ENCODE measurements at regions not wholly inside any gene's neighbourhood (a gene's known extent, or its start where the extent isn't known, plus 50 kb on each side); places are given as distances from the start of the nearest gene placed in this dataset.

DNA sequence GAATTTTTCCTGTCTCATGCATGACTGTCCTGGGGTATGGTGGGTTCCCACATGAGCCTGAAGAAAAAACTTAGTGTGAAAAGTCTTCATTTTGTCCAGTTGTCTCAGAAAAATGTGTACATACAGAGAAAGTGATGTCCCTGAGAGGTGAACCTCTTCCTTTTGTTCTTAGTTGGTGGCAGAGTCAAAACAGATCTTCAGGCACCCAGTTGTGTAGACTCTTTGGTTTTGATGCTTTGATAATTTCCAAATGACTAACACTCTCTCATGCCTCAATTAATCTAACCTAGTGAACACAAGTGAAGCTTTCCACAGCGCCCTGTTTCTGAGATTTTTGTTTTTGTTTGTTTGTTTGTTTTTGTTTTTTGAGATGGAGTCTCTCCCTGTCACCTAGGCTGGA is 273.5 kb downstream of the PIK3C3 start:
- H3K9me3 ChIP-seq, result no peaks in the 10 kb centered on the region
- DNase-seq, result no peak
- TF ChIP-seq, protein P1, sequence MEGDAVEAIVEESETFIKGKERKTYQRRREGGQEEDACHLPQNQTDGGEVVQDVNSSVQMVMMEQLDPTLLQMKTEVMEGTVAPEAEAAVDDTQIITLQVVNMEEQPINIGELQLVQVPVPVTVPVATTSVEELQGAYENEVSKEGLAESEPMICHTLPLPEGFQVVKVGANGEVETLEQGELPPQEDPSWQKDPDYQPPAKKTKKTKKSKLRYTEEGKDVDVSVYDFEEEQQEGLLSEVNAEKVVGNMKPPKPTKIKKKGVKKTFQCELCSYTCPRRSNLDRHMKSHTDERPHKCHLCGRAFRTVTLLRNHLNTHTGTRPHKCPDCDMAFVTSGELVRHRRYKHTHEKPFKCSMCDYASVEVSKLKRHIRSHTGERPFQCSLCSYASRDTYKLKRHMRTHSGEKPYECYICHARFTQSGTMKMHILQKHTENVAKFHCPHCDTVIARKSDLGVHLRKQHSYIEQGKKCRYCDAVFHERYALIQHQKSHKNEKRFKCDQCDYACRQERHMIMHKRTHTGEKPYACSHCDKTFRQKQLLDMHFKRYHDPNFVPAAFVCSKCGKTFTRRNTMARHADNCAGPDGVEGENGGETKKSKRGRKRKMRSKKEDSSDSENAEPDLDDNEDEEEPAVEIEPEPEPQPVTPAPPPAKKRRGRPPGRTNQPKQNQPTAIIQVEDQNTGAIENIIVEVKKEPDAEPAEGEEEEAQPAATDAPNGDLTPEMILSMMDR (IDR thresholded peaks at IDR 0.05; ENCODE audit: low read depth, low read length), result no peak
- H3K4me3 ChIP-seq (ENCODE audit: low read depth, low read length), result no peak overlapping the region
- H3K27me3 ChIP-seq, result no peaks in the 10 kb centered on the region
- H3K4me1 ChIP-seq, result no peaks in the 10 kb centered on the region
- no peaks in the 10 kb centered on the region for H3K36me3 ChIP-seq

DNA sequence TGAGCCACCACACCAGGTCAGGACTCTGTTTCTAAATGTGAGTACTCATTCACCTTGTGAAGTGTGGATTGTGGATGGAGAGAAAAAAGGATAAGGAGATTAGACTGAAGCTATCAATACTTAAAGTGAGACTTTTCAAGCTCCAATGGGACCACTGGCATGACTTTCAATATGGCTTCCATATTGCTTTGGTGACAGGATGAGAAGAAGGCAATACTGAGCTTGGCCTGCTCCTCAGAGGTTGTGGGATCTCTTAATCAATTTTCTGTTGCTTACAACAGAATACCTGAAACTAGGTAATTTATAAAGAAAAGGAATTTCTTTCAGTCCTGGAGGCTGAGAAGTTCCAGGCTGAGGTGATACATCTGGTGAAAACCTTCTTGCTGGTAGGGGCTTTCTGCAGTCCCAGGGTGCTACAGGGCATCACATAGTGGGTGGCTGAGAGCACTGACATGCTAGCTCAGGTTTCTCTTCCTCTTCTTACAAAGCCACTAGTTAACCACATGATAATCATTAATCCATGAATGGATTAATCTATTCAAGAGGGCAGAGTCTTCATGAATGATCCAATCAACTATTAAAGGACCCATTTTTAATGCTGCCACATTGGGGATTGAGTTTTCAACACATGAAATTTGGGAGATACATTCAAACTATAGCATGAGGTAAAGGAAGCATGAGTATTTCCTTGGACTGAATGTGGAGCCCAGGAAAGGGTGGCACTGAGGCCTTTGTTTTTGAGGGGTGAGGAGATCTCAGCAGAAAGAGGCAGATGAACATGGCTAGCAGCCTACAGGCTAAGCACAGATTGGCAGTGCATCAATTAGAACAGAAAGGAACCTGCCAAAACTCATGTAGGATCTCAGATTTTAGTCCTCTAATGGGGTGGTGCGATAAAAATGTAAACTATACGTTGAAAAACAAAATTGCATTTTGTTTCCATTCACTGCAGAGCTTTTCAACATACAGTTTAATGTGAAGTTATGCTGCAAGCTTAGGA is 274.5 kb downstream of the PIK3C3 start:
- H3K27me3 ChIP-seq, result no peaks in the 10 kb centered on the region
- DNase-seq, result no peak
- no peaks in the 10 kb centered on the region for H3K4me1 ChIP-seq
- TF ChIP-seq, protein P1 (IDR thresholded peaks at IDR 0.05; ENCODE audit: low read depth, low read length), result no peak
- no peaks in the 10 kb centered on the region for H3K9me3 ChIP-seq
- no peak overlapping the region for H3K4me3 ChIP-seq (ENCODE audit: low read depth, low read length)
- no peaks in the 10 kb centered on the region for H3K36me3 ChIP-seq

DNA sequence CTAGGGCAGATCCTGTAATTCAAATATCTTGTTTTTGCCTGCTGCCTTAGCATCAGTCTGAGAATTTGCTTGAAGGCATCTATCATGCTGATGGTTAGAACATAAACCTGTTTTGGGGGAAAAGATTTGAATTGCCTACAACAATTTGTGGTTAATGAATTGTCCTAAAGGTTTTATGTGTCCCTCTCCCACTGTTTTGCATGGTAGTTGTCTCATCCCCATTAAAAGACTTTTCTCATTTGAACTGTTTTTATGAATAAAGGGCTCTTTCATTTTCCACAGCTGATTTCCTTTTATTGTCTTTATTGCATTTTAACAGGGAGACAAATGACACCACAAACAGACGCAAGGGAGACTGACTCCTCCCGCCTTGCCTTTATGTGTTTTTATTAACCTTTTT is 275.6 kb downstream of the PIK3C3 start:
- H3K4me3 ChIP-seq (ENCODE audit: low read depth, low read length), result no peak overlapping the region
- no peaks in the 10 kb centered on the region for H3K36me3 ChIP-seq
- H3K4me1 ChIP-seq, result no peaks in the 10 kb centered on the region
- TF ChIP-seq, protein P1 (IDR thresholded peaks at IDR 0.05; ENCODE audit: low read depth, low read length), result no peak
- DNase-seq, result no peak
- H3K9me3 ChIP-seq, result no peaks in the 10 kb centered on the region
- H3K27me3 ChIP-seq, result no peaks in the 10 kb centered on the region

DNA sequence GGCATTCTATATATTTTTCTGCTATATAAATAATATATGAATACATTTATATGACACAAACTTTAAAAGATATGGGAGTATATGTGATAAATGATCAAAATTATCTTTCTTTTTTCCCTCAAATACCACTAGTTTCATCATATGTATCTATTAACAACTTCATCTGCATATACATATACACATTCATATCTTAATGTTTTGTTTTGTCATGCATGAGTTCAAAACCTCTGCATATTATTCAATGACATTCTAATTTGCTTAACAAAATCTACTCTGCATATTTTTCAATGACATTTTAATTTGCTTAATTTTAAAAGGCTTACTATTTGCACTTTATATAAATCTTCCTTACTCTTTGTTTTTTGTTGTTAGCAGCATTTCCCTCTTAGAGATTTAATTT is 276.2 kb downstream of the PIK3C3 start:
- H3K4me3 ChIP-seq (ENCODE audit: low read depth, low read length), result no peak overlapping the region
- H3K36me3 ChIP-seq, result no peaks in the 10 kb centered on the region
- H3K4me1 ChIP-seq, result no peaks in the 10 kb centered on the region
- H3K27me3 ChIP-seq, result no peaks in the 10 kb centered on the region
- H3K9me3 ChIP-seq, result no peaks in the 10 kb centered on the region
- TF ChIP-seq, protein P1 (IDR thresholded peaks at IDR 0.05; ENCODE audit: low read depth, low read length), result no peak
- DNase-seq, result no peak

DNA sequence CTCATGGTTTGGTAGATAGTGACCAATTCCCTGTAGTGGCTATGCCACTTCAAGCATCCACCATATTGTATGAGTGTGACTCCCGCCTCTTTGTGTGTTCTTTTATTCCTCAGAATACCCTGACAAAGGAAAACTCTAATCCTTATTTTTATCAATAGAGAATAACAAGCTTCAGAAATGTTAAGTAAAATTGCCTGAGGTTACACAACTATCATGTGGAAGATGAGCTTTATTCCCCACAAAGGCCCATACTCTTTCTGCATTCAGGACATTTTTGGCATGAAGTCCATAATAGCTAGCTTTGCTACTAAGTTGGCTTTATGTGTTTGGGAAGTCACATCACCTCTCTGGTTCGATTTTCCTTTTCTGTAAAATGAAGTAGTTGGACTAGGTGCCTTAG is 276.8 kb downstream of the PIK3C3 start:
- H3K9me3 ChIP-seq, result no peaks in the 10 kb centered on the region
- no peaks in the 10 kb centered on the region for H3K4me1 ChIP-seq
- TF ChIP-seq, protein P1 (IDR thresholded peaks at IDR 0.05; ENCODE audit: low read depth, low read length), result no peak
- no peak for DNase-seq
- H3K4me3 ChIP-seq (ENCODE audit: low read depth, low read length), result no peak overlapping the region
- no peaks in the 10 kb centered on the region for H3K27me3 ChIP-seq
- H3K36me3 ChIP-seq, result no peaks in the 10 kb centered on the region

DNA sequence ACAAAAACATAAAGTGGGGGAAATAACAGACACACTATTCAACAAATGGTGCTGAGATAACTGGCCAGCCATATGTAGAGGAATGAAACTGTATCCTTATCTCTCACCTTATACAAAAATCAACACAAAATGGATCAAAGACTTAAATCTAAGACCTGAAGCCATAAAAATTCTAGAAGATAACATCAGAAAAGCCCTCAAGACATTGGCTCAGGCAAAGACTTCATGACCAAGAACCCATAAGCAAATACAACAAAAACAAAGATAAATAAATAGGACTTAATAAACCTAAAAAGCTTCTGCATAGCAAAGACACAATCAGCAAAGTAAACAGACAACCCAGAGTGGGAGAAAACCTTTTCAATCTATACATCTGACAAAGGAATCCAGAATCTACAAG is 278.9 kb downstream of the PIK3C3 start:
- H3K4me3 ChIP-seq (ENCODE audit: low read depth, low read length), result no peak overlapping the region
- no peaks in the 10 kb centered on the region for H3K36me3 ChIP-seq
- no peaks in the 10 kb centered on the region for H3K9me3 ChIP-seq
- DNase-seq, result no peak
- no peaks in the 10 kb centered on the region for H3K4me1 ChIP-seq
- H3K27me3 ChIP-seq, result no peaks in the 10 kb centered on the region
- TF ChIP-seq, protein P1 (IDR thresholded peaks at IDR 0.05; ENCODE audit: low read depth, low read length), result no peak

Data from BE2C (cell line).